ENCODE measurements at regions not wholly inside any gene's neighbourhood (a gene's known extent, or its start where the extent isn't known, plus 50 kb on each side); places are given as distances from the start of the nearest gene placed in this dataset.

GRCh38 chr2:81163583-81163982 lies 859.0 kb upstream of the LRRTM1 start:
- Histone ChIP-seq H3K9ac (ENCODE audit: insufficient read length, low read depth) (no peak overlapping the region), H3K4me1 (ENCODE audit: insufficient read depth, insufficient read length) (no peaks in the 10 kb centered on the region), H3K4me3 (ENCODE audit: insufficient read length, low read depth) (no peak overlapping the region), H3K9me3 (ENCODE audit: insufficient read depth, low read length) (no peaks in the 10 kb centered on the region), H3K27me3 (ENCODE audit: insufficient read depth, insufficient read length) (no peaks in the 10 kb centered on the region), H3K36me3 (ENCODE audit: insufficient read depth, insufficient read length, low read length) (no peaks in the 10 kb centered on the region)
- no peak for DNase-seq (ENCODE audit: low read depth, low spot score)
- TF ChIP-seq SUZ12 (IDR thresholded peaks at IDR 0.05; ENCODE audit: extremely low read depth, insufficient read depth, insufficient read length) (no peak), ZNF274 (IDR thresholded peaks at IDR 0.05; ENCODE audit: low read depth, low read length) (no peak), YY1 (IDR thresholded peaks at IDR 0.05; ENCODE audit: insufficient read depth, insufficient read length) (no peak)

GRCh38 chr2:81158505-81158904 lies 854.0 kb upstream of the LRRTM1 start:
- no peaks in the 10 kb centered on the region for H3K4me1 ChIP-seq (ENCODE audit: insufficient read depth, insufficient read length)
- H3K9ac ChIP-seq (ENCODE audit: insufficient read length, low read depth), result no peak overlapping the region
- TF ChIP-seq ZNF274 (IDR thresholded peaks at IDR 0.05; ENCODE audit: low read depth, low read length) (no peak), YY1 (IDR thresholded peaks at IDR 0.05; ENCODE audit: insufficient read depth, insufficient read length) (no peak), SUZ12 (IDR thresholded peaks at IDR 0.05; ENCODE audit: extremely low read depth, insufficient read depth, insufficient read length) (no peak)
- H3K27me3 ChIP-seq (ENCODE audit: insufficient read depth, insufficient read length), result no peaks in the 10 kb centered on the region
- H3K4me3 ChIP-seq (ENCODE audit: insufficient read length, low read depth), result no peak overlapping the region
- no peak for DNase-seq (ENCODE audit: low read depth, low spot score)
- no peaks in the 10 kb centered on the region for H3K9me3 ChIP-seq (ENCODE audit: insufficient read depth, low read length)
- no peaks in the 10 kb centered on the region for H3K36me3 ChIP-seq (ENCODE audit: insufficient read depth, insufficient read length, low read length)

GRCh38 chr2:81148323-81148722 lies 843.8 kb upstream of the LRRTM1 start:
- H3K9me3 ChIP-seq (ENCODE audit: insufficient read depth, low read length), result no peaks in the 10 kb centered on the region
- H3K4me3 ChIP-seq (ENCODE audit: insufficient read length, low read depth), result no peak overlapping the region
- TF ChIP-seq YY1 (IDR thresholded peaks at IDR 0.05; ENCODE audit: insufficient read depth, insufficient read length) (no peak), ZNF274 (IDR thresholded peaks at IDR 0.05; ENCODE audit: low read depth, low read length) (no peak), SUZ12 (IDR thresholded peaks at IDR 0.05; ENCODE audit: extremely low read depth, insufficient read depth, insufficient read length) (no peak)
- no peaks in the 10 kb centered on the region for H3K36me3 ChIP-seq (ENCODE audit: insufficient read depth, insufficient read length, low read length)
- no peak overlapping the region for H3K9ac ChIP-seq (ENCODE audit: insufficient read length, low read depth)
- H3K27me3 ChIP-seq (ENCODE audit: insufficient read depth, insufficient read length), result no peaks in the 10 kb centered on the region
- no peaks in the 10 kb centered on the region for H3K4me1 ChIP-seq (ENCODE audit: insufficient read depth, insufficient read length)
- DNase-seq (ENCODE audit: low read depth, low spot score), result no peak

GRCh38 chr2:81136296-81136695 lies 831.7 kb upstream of the LRRTM1 start:
- Histone ChIP-seq H3K9ac (ENCODE audit: insufficient read length, low read depth) (no peak overlapping the region), H3K36me3 (ENCODE audit: insufficient read depth, insufficient read length, low read length) (no peaks in the 10 kb centered on the region), H3K4me1 (ENCODE audit: insufficient read depth, insufficient read length) (no peaks in the 10 kb centered on the region), H3K9me3 (ENCODE audit: insufficient read depth, low read length) (no peaks in the 10 kb centered on the region), H3K4me3 (ENCODE audit: insufficient read length, low read depth) (no peak overlapping the region), H3K27me3 (ENCODE audit: insufficient read depth, insufficient read length) (no peaks in the 10 kb centered on the region)
- TF ChIP-seq ZNF274 (IDR thresholded peaks at IDR 0.05; ENCODE audit: low read depth, low read length) (no peak), SUZ12 (IDR thresholded peaks at IDR 0.05; ENCODE audit: extremely low read depth, insufficient read depth, insufficient read length) (no peak), YY1 (IDR thresholded peaks at IDR 0.05; ENCODE audit: insufficient read depth, insufficient read length) (no peak)
- no peak for DNase-seq (ENCODE audit: low read depth, low spot score)

GRCh38 chr2:81097361-81097760 lies 792.8 kb upstream of the LRRTM1 start:
- no peak overlapping the region for H3K9ac ChIP-seq (ENCODE audit: insufficient read length, low read depth)
- H3K4me1 ChIP-seq (ENCODE audit: insufficient read depth, insufficient read length), result no peaks in the 10 kb centered on the region
- H3K9me3 ChIP-seq (ENCODE audit: insufficient read depth, low read length), result no peaks in the 10 kb centered on the region
- no peak for TF ChIP-seq ZNF274 (IDR thresholded peaks at IDR 0.05; ENCODE audit: low read depth, low read length)
- TF ChIP-seq SUZ12 (IDR thresholded peaks at IDR 0.05; ENCODE audit: extremely low read depth, insufficient read depth, insufficient read length), result no peak
- no peak for TF ChIP-seq YY1 (IDR thresholded peaks at IDR 0.05; ENCODE audit: insufficient read depth, insufficient read length)
- no peaks in the 10 kb centered on the region for H3K36me3 ChIP-seq (ENCODE audit: insufficient read depth, insufficient read length, low read length)
- H3K27me3 ChIP-seq (ENCODE audit: insufficient read depth, insufficient read length), result no peaks in the 10 kb centered on the region
- DNase-seq (ENCODE audit: low read depth, low spot score), result no peak
- H3K4me3 ChIP-seq (ENCODE audit: insufficient read length, low read depth), result no peak overlapping the region

- Histone ChIP-seq H3K9me3 (ENCODE audit: insufficient read depth, low read length) (no peaks in the 10 kb centered on the region), H3K27me3 (ENCODE audit: insufficient read depth, insufficient read length) (no peaks in the 10 kb centered on the region), H3K36me3 (ENCODE audit: insufficient read depth, insufficient read length, low read length) (no peaks in the 10 kb centered on the region), H3K4me3 (ENCODE audit: insufficient read length, low read depth) (no peak overlapping the region), H3K9ac (ENCODE audit: insufficient read length, low read depth) (no peak overlapping the region), H3K4me1 (ENCODE audit: insufficient read depth, insufficient read length) (no peaks in the 10 kb centered on the region)
- DNase-seq (ENCODE audit: low read depth, low spot score), result no peak
- TF ChIP-seq SUZ12 (IDR thresholded peaks at IDR 0.05; ENCODE audit: extremely low read depth, insufficient read depth, insufficient read length) (no peak), ZNF274 (IDR thresholded peaks at IDR 0.05; ENCODE audit: low read depth, low read length) (no peak), YY1 (IDR thresholded peaks at IDR 0.05; ENCODE audit: insufficient read depth, insufficient read length) (no peak)
Measured at GRCh38 chr2:81093031-81093430, 788.5 kb upstream of the LRRTM1 start.

- DNase-seq (ENCODE audit: low read depth, low spot score), result no peak
- Histone ChIP-seq H3K4me1 (ENCODE audit: insufficient read depth, insufficient read length) (no peaks in the 10 kb centered on the region), H3K9ac (ENCODE audit: insufficient read length, low read depth) (no peak overlapping the region), H3K27me3 (ENCODE audit: insufficient read depth, insufficient read length) (no peaks in the 10 kb centered on the region), H3K9me3 (ENCODE audit: insufficient read depth, low read length) (no peaks in the 10 kb centered on the region), H3K36me3 (ENCODE audit: insufficient read depth, insufficient read length, low read length) (no peaks in the 10 kb centered on the region), H3K4me3 (ENCODE audit: insufficient read length, low read depth) (no peak overlapping the region)
- TF ChIP-seq YY1 (IDR thresholded peaks at IDR 0.05; ENCODE audit: insufficient read depth, insufficient read length) (no peak), ZNF274 (IDR thresholded peaks at IDR 0.05; ENCODE audit: low read depth, low read length) (no peak), SUZ12 (IDR thresholded peaks at IDR 0.05; ENCODE audit: extremely low read depth, insufficient read depth, insufficient read length) (no peak)
Measured at GRCh38 chr2:81087646-81088045, 783.1 kb upstream of the LRRTM1 start.

- H3K4me3 ChIP-seq (ENCODE audit: insufficient read length, low read depth), result no peak overlapping the region
- no peaks in the 10 kb centered on the region for H3K4me1 ChIP-seq (ENCODE audit: insufficient read depth, insufficient read length)
- no peaks in the 10 kb centered on the region for H3K9me3 ChIP-seq (ENCODE audit: insufficient read depth, low read length)
- no peaks in the 10 kb centered on the region for H3K27me3 ChIP-seq (ENCODE audit: insufficient read depth, insufficient read length)
- DNase-seq (ENCODE audit: low read depth, low spot score), result no peak
- no peaks in the 10 kb centered on the region for H3K36me3 ChIP-seq (ENCODE audit: insufficient read depth, insufficient read length, low read length)
- H3K9ac ChIP-seq (ENCODE audit: insufficient read length, low read depth), result no peak overlapping the region
- TF ChIP-seq YY1 (IDR thresholded peaks at IDR 0.05; ENCODE audit: insufficient read depth, insufficient read length) (no peak), SUZ12 (IDR thresholded peaks at IDR 0.05; ENCODE audit: extremely low read depth, insufficient read depth, insufficient read length) (no peak), ZNF274 (IDR thresholded peaks at IDR 0.05; ENCODE audit: low read depth, low read length) (no peak)
Measured at GRCh38 chr2:81084101-81084500, 779.5 kb upstream of the LRRTM1 start.

Data from NT2/D1 (cell line).